ENCODE measurements at regions not wholly inside any gene's neighbourhood (a gene's known extent, or its start where the extent isn't known, plus 50 kb on each side); places are given as distances from the start of the nearest gene placed in this dataset.
"Not testable (repeated sequence)": the region's sequence is repeated elsewhere in the genome, so short reads cannot be mapped to it uniquely, and the experiment has no call there.

- Histone ChIP-seq H3K4me2 (ENCODE audit: low read depth, low read length) (no peak overlapping the region), H3K9me3 (replicated peaks; ENCODE audit: insufficient read depth, low read length) (no peaks in the 10 kb centered on the region), H3K9ac (ENCODE audit: low read length) (no peak overlapping the region), H2AFZ (ENCODE audit: low read length) (no peak overlapping the region), H3K9me2 (replicated peaks; ENCODE audit: insufficient read depth, low read length) (no peaks in the 10 kb centered on the region), H3K27me3 (replicated peaks; ENCODE audit: insufficient read depth, low read length) (no peaks in the 10 kb centered on the region), H3K27ac (ENCODE audit: low read length) (no peak overlapping the region), H3K36me3 (replicated peaks; ENCODE audit: insufficient read depth, low read length) (no peaks in the 10 kb centered on the region), H3F3A (ENCODE audit: insufficient read depth, low read length) (no peaks in the 10 kb centered on the region), H3K4me1 (ENCODE audit: low read length) (no peaks in the 10 kb centered on the region), H3K4me3 (ENCODE audit: low read length) (no peak overlapping the region), H3K79me2 (ENCODE audit: low read length) (no peaks in the 10 kb centered on the region), H4K20me1 (ENCODE audit: insufficient read depth, low read length) (no peaks in the 10 kb centered on the region)
- TF ChIP-seq CTCF (IDR thresholded peaks at IDR 0.05; ENCODE audit: low read length) (no peak), EZH2phosphoT487 (IDR thresholded peaks at IDR 0.05; ENCODE audit: low read length) (no peak), EZH2 (optimal IDR thresholded peaks at IDR 0.05; ENCODE audit: low read depth, low read length) (no peak)
- no peak for DNase-seq
Measured at GRCh38 chr7:9505516-9505915, 1072.1 kb downstream of the NXPH1 start.

DNA sequence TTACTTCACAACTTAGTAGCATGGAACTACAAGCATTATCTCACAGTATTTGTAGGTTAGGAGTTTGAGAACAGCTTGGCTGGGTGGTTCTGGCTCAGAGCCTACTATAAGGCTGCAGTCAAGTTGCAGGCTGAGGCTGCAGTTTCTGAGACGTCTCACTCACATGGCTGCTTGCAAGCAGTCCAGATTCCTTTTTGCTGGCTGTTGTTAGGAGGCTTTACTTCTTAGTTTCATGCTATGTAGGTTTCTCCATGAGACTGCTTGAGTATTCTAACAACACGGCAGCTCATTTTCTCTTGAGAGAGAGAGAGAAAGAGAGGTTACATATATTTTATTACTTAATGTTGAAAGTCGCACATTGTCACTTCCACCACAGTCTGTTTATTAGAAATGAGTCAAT lies 1073.9 kb downstream of the NXPH1 start:
- Histone ChIP-seq H4K20me1 (ENCODE audit: insufficient read depth, low read length) (no peaks in the 10 kb centered on the region), H3K4me3 (ENCODE audit: low read length) (no peak overlapping the region), H3K27ac (ENCODE audit: low read length) (no peak overlapping the region), H3F3A (ENCODE audit: insufficient read depth, low read length) (no peaks in the 10 kb centered on the region), H3K79me2 (ENCODE audit: low read length) (no peaks in the 10 kb centered on the region), H3K36me3 (replicated peaks; ENCODE audit: insufficient read depth, low read length) (no peaks in the 10 kb centered on the region), H3K4me2 (ENCODE audit: low read depth, low read length) (no peak overlapping the region), H2AFZ (ENCODE audit: low read length) (no peak overlapping the region), H3K9me3 (replicated peaks; ENCODE audit: insufficient read depth, low read length) (no peaks in the 10 kb centered on the region), H3K27me3 (replicated peaks; ENCODE audit: insufficient read depth, low read length) (no peaks in the 10 kb centered on the region), H3K9me2 (replicated peaks; ENCODE audit: insufficient read depth, low read length) (no peaks in the 10 kb centered on the region), H3K9ac (ENCODE audit: low read length) (no peak overlapping the region), H3K4me1 (ENCODE audit: low read length) (no peaks in the 10 kb centered on the region)
- no peak for DNase-seq
- no peak for TF ChIP-seq CTCF (IDR thresholded peaks at IDR 0.05; ENCODE audit: low read length)

- Histone ChIP-seq H3K27me3 (replicated peaks; ENCODE audit: insufficient read depth, low read length) (no peaks in the 10 kb centered on the region), H3K27ac (ENCODE audit: low read length) (no peak overlapping the region), H3F3A (ENCODE audit: insufficient read depth, low read length) (no peaks in the 10 kb centered on the region), H3K36me3 (replicated peaks; ENCODE audit: insufficient read depth, low read length) (no peaks in the 10 kb centered on the region), H3K4me1 (ENCODE audit: low read length) (no peaks in the 10 kb centered on the region), H3K4me3 (ENCODE audit: low read length) (no peak overlapping the region), H3K9ac (ENCODE audit: low read length) (no peak overlapping the region), H3K9me2 (replicated peaks; ENCODE audit: insufficient read depth, low read length) (no peaks in the 10 kb centered on the region), H4K20me1 (ENCODE audit: insufficient read depth, low read length) (no peaks in the 10 kb centered on the region), H2AFZ (ENCODE audit: low read length) (no peak overlapping the region), H3K4me2 (ENCODE audit: low read depth, low read length) (no peak overlapping the region), H3K79me2 (ENCODE audit: low read length) (no peaks in the 10 kb centered on the region), H3K9me3 (replicated peaks; ENCODE audit: insufficient read depth, low read length) (no peaks in the 10 kb centered on the region)
- no peak for DNase-seq
- TF ChIP-seq CTCF (IDR thresholded peaks at IDR 0.05; ENCODE audit: low read length) (no peak), EZH2phosphoT487 (IDR thresholded peaks at IDR 0.05; ENCODE audit: low read length) (no peak), EZH2 (optimal IDR thresholded peaks at IDR 0.05; ENCODE audit: low read depth, low read length) (no peak)
Measured at GRCh38 chr7:9516662-9517061, 1083.3 kb downstream of the NXPH1 start.

DNA sequence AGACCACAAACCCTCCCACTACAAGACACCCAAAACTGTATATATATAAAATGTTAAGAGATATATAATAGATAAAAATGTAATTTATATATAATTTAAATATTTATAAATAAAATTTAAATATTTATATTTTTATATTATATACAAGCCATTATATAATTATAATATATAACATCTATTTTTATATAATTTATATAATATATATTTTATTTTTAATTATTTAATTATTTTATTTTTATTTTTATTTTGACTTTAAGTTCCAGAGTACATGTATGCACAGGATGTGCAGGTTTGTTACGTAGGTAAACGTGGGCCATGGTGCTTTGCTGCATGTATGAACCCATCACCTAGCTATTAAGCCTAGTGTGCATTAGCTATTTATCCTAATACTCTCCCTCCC lies 1090.2 kb downstream of the NXPH1 start:
- Histone ChIP-seq H3K9ac (ENCODE audit: low read length) (no peak overlapping the region), H2AFZ (ENCODE audit: low read length) (no peak overlapping the region), H3K4me3 (ENCODE audit: low read length) (no peak overlapping the region), H3K36me3 (replicated peaks; ENCODE audit: insufficient read depth, low read length) (no peaks in the 10 kb centered on the region), H3K9me3 (replicated peaks; ENCODE audit: insufficient read depth, low read length) (no peaks in the 10 kb centered on the region), H3K27me3 (replicated peaks; ENCODE audit: insufficient read depth, low read length) (no peaks in the 10 kb centered on the region), H3K9me2 (replicated peaks; ENCODE audit: insufficient read depth, low read length) (no peaks in the 10 kb centered on the region), H3K79me2 (ENCODE audit: low read length) (no peaks in the 10 kb centered on the region), H3K4me1 (ENCODE audit: low read length) (no peaks in the 10 kb centered on the region), H3K4me2 (ENCODE audit: low read depth, low read length) (no peak overlapping the region), H3K27ac (ENCODE audit: low read length) (no peak overlapping the region), H3F3A (ENCODE audit: insufficient read depth, low read length) (no peaks in the 10 kb centered on the region), H4K20me1 (ENCODE audit: insufficient read depth, low read length) (no peaks in the 10 kb centered on the region)
- no peak for DNase-seq
- TF ChIP-seq EZH2phosphoT487 (IDR thresholded peaks at IDR 0.05; ENCODE audit: low read length), result no peak
- TF ChIP-seq EZH2 (optimal IDR thresholded peaks at IDR 0.05; ENCODE audit: low read depth, low read length), result no peak
- no peak for TF ChIP-seq CTCF (IDR thresholded peaks at IDR 0.05; ENCODE audit: low read length)

GRCh38 chr7:9552431-9552830 lies 1119.0 kb downstream of the NXPH1 start:
- H3K4me3 ChIP-seq (ENCODE audit: low read length); H3K9me3 ChIP-seq (replicated peaks; ENCODE audit: insufficient read depth, low read length); H3K9me2 ChIP-seq (replicated peaks; ENCODE audit: insufficient read depth, low read length); H3K36me3 ChIP-seq (replicated peaks; ENCODE audit: insufficient read depth, low read length); H3K4me1 ChIP-seq (ENCODE audit: low read length); H3K9ac ChIP-seq (ENCODE audit: low read length); H3K4me2 ChIP-seq (ENCODE audit: low read depth, low read length); DNase-seq; H3K27me3 ChIP-seq (replicated peaks; ENCODE audit: insufficient read depth, low read length); H3K27ac ChIP-seq (ENCODE audit: low read length); H3F3A ChIP-seq (ENCODE audit: insufficient read depth, low read length); H3K79me2 ChIP-seq (ENCODE audit: low read length); H2AFZ ChIP-seq (ENCODE audit: low read length); H4K20me1 ChIP-seq (ENCODE audit: insufficient read depth, low read length): not testable (repeated sequence)

Measured in MM.1S (cell line).